Smooth muscle cell (in vitro differentiated cells): ENCODE measurements at regions not wholly inside any gene's neighbourhood (a gene's known extent, or its start where the extent isn't known, plus 50 kb on each side); places are given as distances from the start of the nearest gene placed in this dataset.
A peak's percentile ranks its signal among the peaks of the same experiment; 100 is the strongest.
"Not testable (repeated sequence)": the region's sequence is repeated elsewhere in the genome, so short reads cannot be mapped to it uniquely, and the experiment has no call there.

Experiments
- DNase-seq: peaks from one replicate; lab custom pipeline; 2025; ENCODE audit not compliant: unreplicated experiment; lab: John Stamatoyannopoulos, UW
- H2AFZ ChIP-seq: fragments of 200-600 bp; sonication (generic); 2 replicates; pipeline ENCODE4 v1.6.0; 2016; ENCODE audit warnings: antibody characterized with exemption, low read depth, mild to moderate bottlenecking
- H3F3A ChIP-seq: fragments of 200-600 bp; sonication (generic); 2 replicates; pipeline ENCODE4 v1.6.0; 2017; ENCODE audit warnings: antibody characterized with exemption, low read depth
- H3K27ac ChIP-seq: fragments of 200-600 bp; sonication (generic); 2 replicates; pipeline ENCODE4 v1.5.1; 2016; ENCODE audit warnings: low read depth, mild to moderate bottlenecking
- H3K27me3 ChIP-seq: fragments of 200-600 bp; sonication (generic); 2 replicates; pipeline ENCODE4 v1.6.1; 2016; ENCODE audit warnings: low read depth, mild to moderate bottlenecking
- H3K36me3 ChIP-seq: fragments of 200-600 bp; sonication (generic); 2 replicates; pipeline ENCODE4 v1.5.1; 2016; ENCODE audit warnings: low read depth
- H3K4me1 ChIP-seq: fragments of 200-600 bp; sonication (generic); 2 replicates; pipeline ENCODE4 v1.5.1; 2016; ENCODE audit warnings: low read depth
- H3K4me2 ChIP-seq: fragments of 200-600 bp; sonication (generic); 2 replicates; pipeline ENCODE4 v1.6.0; 2016; ENCODE audit warnings: mild to moderate bottlenecking
- H3K4me3 ChIP-seq: fragments of 200-600 bp; sonication (generic); 2 replicates; pipeline ENCODE4 v1.5.1; 2016; ENCODE audit warnings: mild to moderate bottlenecking
- H3K79me2 ChIP-seq: fragments of 200-600 bp; sonication (generic); 2 replicates; pipeline ENCODE4 v1.6.0; 2016; ENCODE audit warnings: low read depth, mild to moderate bottlenecking
- H3K9ac ChIP-seq: fragments of 200-600 bp; sonication (generic); 2 replicates; pipeline ENCODE4 v1.6.0; 2016; ENCODE audit warnings: low read depth
- H3K9me3 ChIP-seq: fragments of 200-600 bp; sonication (generic); replicated peaks from 2 replicates; pipeline ENCODE4 v1.5.1; 2016; ENCODE audit warnings: low read depth
- H4K20me1 ChIP-seq: fragments of 200-600 bp; sonication (generic); 2 replicates; pipeline ENCODE4 v1.6.0; 2016; ENCODE audit warnings: low read depth
- WGBS: methylation state at CpG from one replicate; pipeline ENCODE4 v1.1.7; 2016; ENCODE audit warnings: low lambda C conversion rate; 5-methylcytosine and 5-hydroxymethylcytosine counted together
- TF ChIP-seq, protein P1 (sequence below): fragments of 200-600 bp; sonication (generic); IDR thresholded peaks from 2 replicates; pipeline ENCODE4 v1.5.1; 2017; ENCODE audit warnings: borderline replicate concordance, mild to moderate bottlenecking, antibody characterized with exemption; ENCODE audit not compliant: insufficient read depth, poor library complexity, severe bottlenecking

DNA sequence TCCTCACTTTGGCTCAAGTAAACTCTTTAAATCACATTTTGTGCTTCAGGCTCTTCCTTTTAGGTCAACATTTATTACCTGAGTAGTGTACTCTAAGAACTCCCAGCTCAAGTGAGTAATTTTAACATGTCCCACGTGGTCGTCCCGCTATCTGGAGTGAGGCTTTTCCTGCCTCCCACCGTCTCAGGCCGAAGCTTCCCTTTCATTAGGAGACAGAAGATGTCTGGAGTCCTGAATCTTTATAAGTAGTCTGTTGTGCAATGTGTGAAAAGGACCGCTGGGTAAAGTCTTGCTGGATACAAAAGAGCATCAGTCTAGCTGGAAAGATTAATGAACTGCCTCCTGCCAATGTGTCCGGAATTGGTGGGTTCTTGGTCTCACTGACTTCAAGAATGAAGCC is 117.7 kb upstream of the NEIL3 start:
- TF ChIP-seq, protein P1, sequence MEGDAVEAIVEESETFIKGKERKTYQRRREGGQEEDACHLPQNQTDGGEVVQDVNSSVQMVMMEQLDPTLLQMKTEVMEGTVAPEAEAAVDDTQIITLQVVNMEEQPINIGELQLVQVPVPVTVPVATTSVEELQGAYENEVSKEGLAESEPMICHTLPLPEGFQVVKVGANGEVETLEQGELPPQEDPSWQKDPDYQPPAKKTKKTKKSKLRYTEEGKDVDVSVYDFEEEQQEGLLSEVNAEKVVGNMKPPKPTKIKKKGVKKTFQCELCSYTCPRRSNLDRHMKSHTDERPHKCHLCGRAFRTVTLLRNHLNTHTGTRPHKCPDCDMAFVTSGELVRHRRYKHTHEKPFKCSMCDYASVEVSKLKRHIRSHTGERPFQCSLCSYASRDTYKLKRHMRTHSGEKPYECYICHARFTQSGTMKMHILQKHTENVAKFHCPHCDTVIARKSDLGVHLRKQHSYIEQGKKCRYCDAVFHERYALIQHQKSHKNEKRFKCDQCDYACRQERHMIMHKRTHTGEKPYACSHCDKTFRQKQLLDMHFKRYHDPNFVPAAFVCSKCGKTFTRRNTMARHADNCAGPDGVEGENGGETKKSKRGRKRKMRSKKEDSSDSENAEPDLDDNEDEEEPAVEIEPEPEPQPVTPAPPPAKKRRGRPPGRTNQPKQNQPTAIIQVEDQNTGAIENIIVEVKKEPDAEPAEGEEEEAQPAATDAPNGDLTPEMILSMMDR, result no peak
- Histone ChIP-seq H2AFZ (peak overlapping the region; percentile 30), H3K4me3 (no peak overlapping the region), H3K36me3 (no peaks in the 10 kb centered on the region), H3K9ac (no peak overlapping the region), H3K79me2 (no peaks in the 10 kb centered on the region), H3K27me3 (no peaks in the 10 kb centered on the region), H3K4me2 (no peak overlapping the region), H3K9me3 (no peaks in the 10 kb centered on the region), H4K20me1 (no peaks in the 10 kb centered on the region), H3K27ac (no peak overlapping the region), H3K4me1 (peaks cover 4% of the 10 kb centered on the region), H3F3A (no peaks in the 10 kb centered on the region)
- WGBS, result 62% methylated on average over 7 of the region's 7 CpGs
- no peak for DNase-seq

DNA sequence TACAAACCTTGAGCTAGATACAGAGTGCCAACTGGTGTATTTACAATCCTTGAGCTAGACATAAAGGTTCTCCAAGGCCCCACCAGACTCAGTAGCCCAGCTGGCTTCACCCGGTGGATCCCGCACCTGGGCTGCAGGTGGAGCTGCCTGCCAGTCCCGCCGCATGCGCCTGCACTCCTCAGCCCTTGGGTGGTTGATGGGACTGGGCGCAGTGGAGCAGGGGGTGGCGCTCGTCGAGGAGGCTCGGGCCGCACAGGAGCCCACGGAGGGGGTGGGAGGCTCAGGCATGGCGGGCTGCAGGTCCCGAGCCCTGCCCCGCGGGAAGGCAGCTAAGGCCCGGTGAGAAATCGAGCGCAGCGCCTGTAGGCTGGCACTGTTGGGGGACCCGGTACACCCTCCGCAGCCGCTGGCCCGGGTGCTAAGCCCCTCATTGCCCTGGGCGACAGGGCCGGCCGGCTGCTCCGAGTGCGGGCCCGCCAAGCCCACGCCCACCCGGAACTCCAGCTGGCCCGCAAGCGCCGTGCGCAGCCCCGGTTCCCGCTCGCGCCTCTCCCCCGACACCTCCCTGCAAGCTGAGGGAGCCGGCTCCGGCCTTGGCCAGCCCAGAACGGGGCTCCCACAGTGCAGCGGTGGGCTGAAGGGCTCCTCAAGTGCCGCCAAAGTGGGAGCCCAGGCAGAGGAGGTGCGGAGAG is 116.5 kb upstream of the NEIL3 start:
- not testable (repeated sequence) for H3K27ac ChIP-seq, H2AFZ ChIP-seq, H3K4me1 ChIP-seq, H3K4me3 ChIP-seq, H3K27me3 ChIP-seq, H3K36me3 ChIP-seq, H3K9ac ChIP-seq, H3K9me3 ChIP-seq, H3F3A ChIP-seq, H3K4me2 ChIP-seq, H3K79me2 ChIP-seq, H4K20me1 ChIP-seq, DNase-seq
- 97% methylated on average over 36 of the region's 47 CpGs for WGBS

DNA sequence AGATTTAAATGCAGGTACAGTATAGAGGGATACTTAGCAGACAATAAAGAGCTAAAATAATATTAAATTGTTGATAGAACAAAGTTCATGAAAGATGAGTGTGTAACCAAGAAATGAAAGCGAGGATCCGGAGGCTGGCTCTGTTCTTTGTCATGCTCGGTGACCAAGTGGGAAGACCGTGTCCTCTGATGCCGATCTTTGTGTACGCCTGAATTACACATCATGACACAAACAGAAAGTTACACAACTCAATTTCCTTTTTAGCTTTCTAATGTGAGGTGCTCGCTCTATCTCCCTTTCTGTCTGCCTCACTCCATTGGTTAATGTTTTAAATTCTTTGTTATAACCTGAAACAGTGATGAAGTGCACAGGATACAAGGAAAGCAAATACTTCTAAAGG is 114.8 kb upstream of the NEIL3 start:
- no peak overlapping the region for H3K27ac ChIP-seq
- WGBS, result 82% methylated on average over 7 of the region's 7 CpGs
- no peak overlapping the region for H3K4me2 ChIP-seq
- H3K4me1 ChIP-seq, result peaks cover 4% of the 10 kb centered on the region
- no peak overlapping the region for H3K9ac ChIP-seq
- no peaks in the 10 kb centered on the region for H3K27me3 ChIP-seq
- no peaks in the 10 kb centered on the region for H3F3A ChIP-seq
- TF ChIP-seq, protein P1, result no peak
- no peaks in the 10 kb centered on the region for H3K79me2 ChIP-seq
- no peaks in the 10 kb centered on the region for H4K20me1 ChIP-seq
- no peak overlapping the region for H2AFZ ChIP-seq
- no peak overlapping the region for H3K4me3 ChIP-seq
- no peaks in the 10 kb centered on the region for H3K9me3 ChIP-seq
- no peak for DNase-seq
- H3K36me3 ChIP-seq, result no peaks in the 10 kb centered on the region

DNA sequence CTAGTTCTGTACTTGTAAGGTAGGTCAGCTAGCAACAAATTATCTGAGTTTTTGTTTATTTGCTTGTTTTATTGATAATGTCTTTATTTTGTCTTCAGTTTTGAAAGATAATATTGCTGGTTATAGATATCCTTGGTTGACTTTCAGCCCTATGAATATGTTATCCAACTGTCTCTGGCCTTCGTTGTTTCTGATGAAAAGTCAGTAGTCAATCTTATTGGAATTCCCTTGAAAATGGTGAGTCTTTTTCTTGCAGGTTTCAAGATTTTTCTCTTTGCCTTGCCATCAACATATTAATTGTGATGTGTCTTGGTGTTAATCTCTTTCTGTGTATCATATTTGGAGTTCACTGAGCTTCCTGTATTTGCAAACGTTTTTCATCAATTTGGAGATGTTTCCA is 113.1 kb upstream of the NEIL3 start:
- no peak for DNase-seq
- H2AFZ ChIP-seq, result no peak overlapping the region
- no peak overlapping the region for H3K4me3 ChIP-seq
- no peaks in the 10 kb centered on the region for H3F3A ChIP-seq
- H3K27ac ChIP-seq, result no peak overlapping the region
- H3K27me3 ChIP-seq, result no peaks in the 10 kb centered on the region
- H4K20me1 ChIP-seq, result no peaks in the 10 kb centered on the region
- WGBS, result 83% methylated on average over 2 of the region's 2 CpGs
- no peaks in the 10 kb centered on the region for H3K36me3 ChIP-seq
- no peaks in the 10 kb centered on the region for H3K9me3 ChIP-seq
- no peaks in the 10 kb centered on the region for H3K79me2 ChIP-seq
- H3K9ac ChIP-seq, result no peak overlapping the region
- TF ChIP-seq, protein P1, result no peak
- H3K4me1 ChIP-seq, result no peaks in the 10 kb centered on the region
- H3K4me2 ChIP-seq, result no peak overlapping the region
